ENCODE measurements at regions not wholly inside any gene's neighbourhood (a gene's known extent, or its start where the extent isn't known, plus 50 kb on each side); places are given as distances from the start of the nearest gene placed in this dataset.

GRCh38 chr11:98195300-98195699 is 825.4 kb upstream of the CNTN5 start:
- TF ChIP-seq CTCF (IDR thresholded peaks at IDR 0.05) (no peak), POLR2A (IDR thresholded peaks at IDR 0.05) (no peak)
